Heart right ventricle (tissue), 16 donors: ENCODE measurements at regions not wholly inside any gene's neighbourhood (a gene's known extent, or its start where the extent isn't known, plus 50 kb on each side); places are given as distances from the start of the nearest gene placed in this dataset.

Experiments used
- ATAC-seq, 8 donors: fragments of 200-7000 bp; cut with Tn5 transposase; one replicate each; pipeline ENCODE4 v1.9.1; 2020; ENCODE audit warnings: mild to moderate bottlenecking in 8 of 8, moderate library complexity in 8 of 8, moderate number of reproducible peaks in 1 of 8
- DNase-seq, 2 donors: peaks; one replicate each; pipeline ENCODE4 v3.0.0-alpha.2; 2020
- H3K27ac ChIP-seq, 10 donors: fragments of 200-600 bp; sonication (generic) in 2 of 10; one replicate each; pipeline versions ENCODE4 v1.5.0 to v1.8.0; 2020 to 2022; ENCODE audit warnings: mild to moderate bottlenecking in 3 of 10
- H3K27me3 ChIP-seq, 7 donors: fragments of 200-600 bp; one replicate each; pipeline ENCODE4 v1.8.0; 2021 to 2022; ENCODE audit warnings: mild to moderate bottlenecking in 2 of 7
- H3K36me3 ChIP-seq, 9 donors: fragments of 200-600 bp; sonication (generic) in 1 of 9; one replicate each; pipeline versions ENCODE4 v1.5.0 to v1.8.0; 2020 to 2022; ENCODE audit warnings: mild to moderate bottlenecking in 2 of 9
- H3K4me1 ChIP-seq, 9 donors: fragments of 200-600 bp; sonication (generic) in 1 of 9; one replicate each; pipeline versions ENCODE4 v1.5.0 to v1.8.0; 2020 to 2022; ENCODE audit warnings: mild to moderate bottlenecking in 4 of 9
- H3K4me3 ChIP-seq, 10 donors: fragments of 200-600 bp; sonication (generic) in 2 of 10; one replicate each; pipeline versions ENCODE4 v1.5.0 to v1.8.0; 2020 to 2022; ENCODE audit warnings: mild to moderate bottlenecking in 7 of 10, moderate library complexity in 2 of 10
- H3K9me3 ChIP-seq, 11 donors: fragments of 200-600 bp in 10 of 11; sonication (generic) in 2 of 11; one replicate each; pipeline versions ENCODE4 v1.5.0 to v1.8.0; 2013 to 2022; ENCODE audit warnings: mild to moderate bottlenecking in 2 of 11, control low read depth in 1 of 11, moderate library complexity in 1 of 11
- WGBS, 2 donors: extraction: QIAGEN DNeasy Blood & Tissue Kit; methylation state at CpG; one replicate each; pipeline ENCODE4 v1.1.7; 2013; ENCODE audit warnings: inconsistent platforms in 1 of 2; 5-methylcytosine and 5-hydroxymethylcytosine counted together
- intact Hi-C, 10 donors: fragments of 100-400 bp; cut with DNase I; formaldehyde crosslinking; loops; one replicate each; pipeline versions ENCODE4 v1.11.1 to v1.14.2; 2022
- TF ChIP-seq, protein P1 (sequence below), 9 donors: fragments of 200-600 bp; sonication (generic) in 2 of 9; IDR thresholded peaks; one replicate each; pipeline versions ENCODE4 v1.5.0 to v1.8.0; 2021 to 2022; ENCODE audit warnings: antibody characterized with exemption in 9 of 9, mild to moderate bottlenecking in 5 of 9, moderate library complexity in 1 of 9
- donor health status: Arrhythmogenic right ventricular cardiomyopathy.
- donor health status: ischemic (EF 13 %, LVEDD 7.1; RV severe dilation, severe dysfunction).
- donor health status: healthy with polysubstance abuse.
- donor health status: DM: no; HTN: yes; CAD: no.
- donor health status: DM: no; HTN: no; CAD: no.
- donor health status: ischemic (EF 25% LVEDD 6.9; RV normal size, moderate dysfunction).
- donor health status: ischemic (EF 25% LVEDD 5.7; RV mildly dilated, moderate dysfunction).
- donor health status: healthy.
- donor health status: DM: yes; HTN: yes; CAD: no.
- donor health status: Ischemic cardiomyopathy.
- donor health status: ischemic (EF 35%, LVEDD 5.7; RV mildly dilated, moderate dysfunction).
- donor health status: nonischemic (EF 11% LVEDD 7.7; RV severe dilation, severe dysfunction).
- donor health status: DM: yes; HTN: yes; CAD: no.
- donor health status: PGD.
- donor health status: ischemic (EF 29% LVEDD 5.4; RV normal size, mild dysfunction).
- donor health status: nonischemic (EF 23%, LVEDD 6.1; RV moderate dilation, normal function).

DNA sequence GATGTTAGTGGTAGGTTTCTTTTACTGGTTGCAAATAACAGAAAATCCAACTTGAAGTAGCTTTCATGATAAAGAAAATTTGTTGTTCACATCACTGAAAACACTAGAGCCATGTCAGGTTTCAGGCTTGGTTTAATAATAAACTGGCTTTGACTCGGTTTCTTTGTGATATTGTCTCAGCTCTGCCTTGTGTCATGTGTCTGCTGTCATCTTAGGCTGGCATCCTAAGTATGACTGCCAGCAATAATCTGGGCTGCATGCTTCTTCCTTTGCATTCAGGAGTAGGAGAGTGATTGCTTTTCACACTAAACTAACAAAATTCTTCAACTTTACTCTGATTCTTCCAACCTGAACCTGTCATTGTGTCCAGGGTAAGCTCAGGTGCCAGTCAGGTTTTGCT, 474.0 kb upstream of the B3GALT2 start:
- 37% methylated on average over 1 of the region's 1 CpG for WGBS, 2 donors
- peak overlapping the region in 2 of 10 donors; percentile 5 to 29 for H3K27ac ChIP-seq
- no peaks in the 10 kb centered on the region for H3K9me3 ChIP-seq
- ATAC-seq (peak in 3 of 8 donors; percentile 64 to 78 (median 69)), DNase-seq (no peak)
- H3K36me3 ChIP-seq = no peaks in the 10 kb centered on the region
- TF ChIP-seq, protein P1, sequence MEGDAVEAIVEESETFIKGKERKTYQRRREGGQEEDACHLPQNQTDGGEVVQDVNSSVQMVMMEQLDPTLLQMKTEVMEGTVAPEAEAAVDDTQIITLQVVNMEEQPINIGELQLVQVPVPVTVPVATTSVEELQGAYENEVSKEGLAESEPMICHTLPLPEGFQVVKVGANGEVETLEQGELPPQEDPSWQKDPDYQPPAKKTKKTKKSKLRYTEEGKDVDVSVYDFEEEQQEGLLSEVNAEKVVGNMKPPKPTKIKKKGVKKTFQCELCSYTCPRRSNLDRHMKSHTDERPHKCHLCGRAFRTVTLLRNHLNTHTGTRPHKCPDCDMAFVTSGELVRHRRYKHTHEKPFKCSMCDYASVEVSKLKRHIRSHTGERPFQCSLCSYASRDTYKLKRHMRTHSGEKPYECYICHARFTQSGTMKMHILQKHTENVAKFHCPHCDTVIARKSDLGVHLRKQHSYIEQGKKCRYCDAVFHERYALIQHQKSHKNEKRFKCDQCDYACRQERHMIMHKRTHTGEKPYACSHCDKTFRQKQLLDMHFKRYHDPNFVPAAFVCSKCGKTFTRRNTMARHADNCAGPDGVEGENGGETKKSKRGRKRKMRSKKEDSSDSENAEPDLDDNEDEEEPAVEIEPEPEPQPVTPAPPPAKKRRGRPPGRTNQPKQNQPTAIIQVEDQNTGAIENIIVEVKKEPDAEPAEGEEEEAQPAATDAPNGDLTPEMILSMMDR (IDR thresholded peaks at IDR 0.05) = no peak
- intact Hi-C loops = loop anchor here in 1 of 10 donors (10.0 kb wide), 1 partner anchor 256 kb away; no protein-coding TSS in a partner anchor
- H3K4me3 ChIP-seq = no peak overlapping the region
- peaks cover 0 to 26% (median 0%) of the 10 kb centered on the region in 9 donors for H3K4me1 ChIP-seq
- no peaks in the 10 kb centered on the region for H3K27me3 ChIP-seq

DNA sequence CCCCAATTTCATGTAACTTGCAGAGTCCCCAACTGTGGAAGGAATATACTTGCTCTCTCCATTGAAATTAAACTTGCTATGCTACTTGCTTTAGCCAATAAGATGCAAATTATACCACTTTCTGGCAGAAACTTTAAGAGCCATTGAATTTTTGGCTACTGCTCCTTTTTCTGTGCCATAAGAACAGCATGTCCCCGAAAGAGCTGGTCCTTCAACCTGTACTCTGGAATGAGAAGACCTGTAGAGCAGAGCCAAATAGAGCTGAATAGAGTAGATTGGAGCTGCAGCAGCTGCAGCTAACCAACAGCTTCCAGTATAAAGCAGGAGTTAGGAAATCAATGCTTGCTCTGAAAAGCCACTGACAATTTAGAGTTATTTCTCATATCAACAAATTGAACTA, 472.3 kb upstream of the B3GALT2 start:
- intact Hi-C loops = loop anchor here in 1 of 10 donors (2.0 kb wide), 1 partner anchor 410 kb away; no protein-coding TSS in a partner anchor
- ATAC-seq = no peak

DNA sequence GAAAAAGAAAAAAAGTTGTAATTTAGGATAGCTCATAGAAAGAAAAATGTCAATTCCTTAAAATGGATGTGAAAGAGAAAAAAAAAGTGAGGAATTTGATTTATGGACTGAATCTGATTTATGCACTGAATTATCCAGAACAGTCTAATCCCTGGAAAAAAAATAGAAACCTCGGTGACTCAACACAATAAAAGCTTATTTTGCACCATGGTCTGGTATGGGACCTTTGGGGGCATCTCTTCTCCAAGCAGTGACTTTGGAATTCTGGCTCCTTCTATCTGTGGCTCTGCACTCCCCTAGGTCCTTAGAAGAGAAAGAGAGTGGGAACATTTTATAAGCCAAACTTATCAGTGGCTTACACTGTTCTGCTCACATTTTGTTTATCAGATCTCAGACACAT, 471.7 kb upstream of the B3GALT2 start:
- no peak overlapping the region for H3K4me3 ChIP-seq
- 70 to 88% methylated on average over 1 of the region's 1 CpG for WGBS, 2 donors
- no peaks in the 10 kb centered on the region for H3K27me3 ChIP-seq
- ATAC-seq (no peak), DNase-seq (no peak)
- H3K27ac ChIP-seq = peak overlapping the region in 3 of 10 donors; percentile 2 to 8 (median 8)
- H3K36me3 ChIP-seq = no peaks in the 10 kb centered on the region
- TF ChIP-seq, protein P1 (IDR thresholded peaks at IDR 0.05) = no peak
- intact Hi-C loops = loop anchor here in 1 of 10 donors (2.0 kb wide), 1 partner anchor 411 kb away; no protein-coding TSS in a partner anchor
- H3K9me3 ChIP-seq = peaks cover 0 to 22% (median 13%) of the 10 kb centered on the region in 11 donors
- peaks cover 0 to 26% (median 0%) of the 10 kb centered on the region in 9 donors for H3K4me1 ChIP-seq

More for the DNA sequence above, 472.3 kb upstream of the B3GALT2 start:
- no peak for DNase-seq
- Histone ChIP-seq H3K9me3 (peaks cover 0 to 16% (median 9%) of the 10 kb centered on the region in 11 donors), H3K4me1 (peaks cover 0 to 26% (median 0%) of the 10 kb centered on the region in 9 donors), H3K27me3 (no peaks in the 10 kb centered on the region), H3K36me3 (no peaks in the 10 kb centered on the region), H3K27ac (peak overlapping the region in 4 of 10 donors; percentile 1 to 8 (median 5)), H3K4me3 (no peak overlapping the region)
- WGBS, 2 donors = 43 to 61% methylated on average over 1 of the region's 1 CpG
- TF ChIP-seq, protein P1 (IDR thresholded peaks at IDR 0.05) = no peak

DNA sequence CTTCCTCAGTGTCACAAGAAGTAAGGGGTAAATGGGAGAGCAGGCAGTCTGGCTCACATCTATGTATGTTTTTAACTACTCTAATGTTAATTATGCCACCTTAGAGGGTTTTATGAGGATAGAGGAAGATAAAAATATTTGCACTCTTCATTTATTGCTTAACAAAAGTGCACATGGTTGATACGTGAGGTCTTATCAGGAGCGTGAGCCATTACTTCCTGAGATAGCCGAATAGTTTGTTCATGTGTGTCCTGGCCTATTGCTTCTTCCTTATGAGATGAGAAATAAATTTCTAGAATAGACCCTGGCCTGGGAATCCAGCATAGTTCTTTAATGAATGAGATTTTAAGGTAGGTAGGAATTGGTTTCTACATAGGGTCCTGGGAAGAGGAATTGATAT, 471.1 kb upstream of the B3GALT2 start:
- intact Hi-C loops = no loop called here
- TF ChIP-seq, protein P1 (IDR thresholded peaks at IDR 0.05) = no peak
- DNase-seq (no peak), ATAC-seq (no peak)
- 41 to 55% methylated on average over 3 of the region's 3 CpGs for WGBS, 2 donors
- Histone ChIP-seq H3K4me1 (peaks cover 0 to 26% (median 0%) of the 10 kb centered on the region in 9 donors), H3K36me3 (no peaks in the 10 kb centered on the region), H3K27me3 (no peaks in the 10 kb centered on the region), H3K27ac (no peak overlapping the region), H3K4me3 (no peak overlapping the region), H3K9me3 (peaks cover 0 to 27% (median 13%) of the 10 kb centered on the region in 11 donors)
